ACHN (cell line): ENCODE measurements at regions not wholly inside any gene's neighbourhood (a gene's known extent, or its start where the extent isn't known, plus 50 kb on each side); places are given as distances from the start of the nearest gene placed in this dataset.
A peak's percentile ranks its signal among the peaks of the same experiment; 100 is the strongest.
"Not testable (repeated sequence)": the region's sequence is repeated elsewhere in the genome, so short reads cannot be mapped to it uniquely, and the experiment has no call there.

Source experiments
- DNase-seq: peaks from one replicate; pipeline ENCODE4 v3.0.0-alpha.2; 2015
- in situ Hi-C: cut with HindIII; loops from 2 replicates; pipeline ENCODE4 v1.10.0; 2017; ENCODE audit warnings: low sequenced_read_pairs, low pct_ligation_motif_present, low pct_unique_long_range_greater_than_20kb

DNA sequence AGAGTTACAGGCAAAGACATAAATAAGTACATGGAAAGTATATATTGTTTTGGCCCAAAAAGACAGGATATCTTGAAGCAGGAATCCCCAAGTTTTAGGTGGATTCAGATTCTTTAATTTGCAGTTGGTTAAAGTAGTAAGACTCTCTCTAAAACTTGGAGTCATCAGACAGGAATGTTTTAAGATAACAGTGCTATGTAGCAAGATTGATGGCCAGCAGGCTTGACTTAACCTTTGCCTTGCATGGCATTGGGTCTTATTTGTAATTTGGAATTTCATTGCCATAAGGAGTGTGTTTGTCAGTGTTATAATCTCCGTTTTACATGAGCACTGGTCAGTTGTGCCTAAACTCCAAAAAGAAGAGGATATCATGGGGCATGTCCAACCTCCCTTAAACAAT lies 727.6 kb upstream of the CHRM3 start:
- peak; percentile 31 for DNase-seq
- in situ Hi-C loops = no loop called here

- DNase-seq = no peak
- in situ Hi-C loops = no loop called here
These were observed 732.6 kb upstream of the CHRM3 start for GRCh38 chr1:238653693-238654321.

GRCh38 chr1:238652346-238652968 lies 733.9 kb upstream of the CHRM3 start:
- no peak for DNase-seq
- in situ Hi-C loops = no loop called here

DNA sequence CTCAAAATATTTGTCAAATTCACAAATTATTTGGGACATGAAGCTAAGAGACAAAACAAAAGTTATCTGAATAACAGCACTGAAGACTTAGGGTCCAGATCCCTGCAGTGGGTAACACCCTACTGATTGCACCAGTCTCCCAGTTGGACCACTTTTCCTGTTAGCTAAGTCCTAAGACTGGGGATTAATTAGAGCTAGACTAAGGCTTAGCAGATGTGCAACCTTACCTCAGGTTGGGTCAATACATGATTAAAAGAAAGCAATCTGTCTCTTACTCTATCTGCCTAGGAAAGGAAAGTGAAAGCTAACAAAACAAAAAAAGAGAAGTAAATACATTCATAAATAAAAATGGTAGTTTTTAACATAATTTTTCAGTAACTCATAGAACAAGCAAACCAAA lies 737.2 kb upstream of the CHRM3 start:
- DNase-seq = no peak
- in situ Hi-C loops = no loop called here

DNA sequence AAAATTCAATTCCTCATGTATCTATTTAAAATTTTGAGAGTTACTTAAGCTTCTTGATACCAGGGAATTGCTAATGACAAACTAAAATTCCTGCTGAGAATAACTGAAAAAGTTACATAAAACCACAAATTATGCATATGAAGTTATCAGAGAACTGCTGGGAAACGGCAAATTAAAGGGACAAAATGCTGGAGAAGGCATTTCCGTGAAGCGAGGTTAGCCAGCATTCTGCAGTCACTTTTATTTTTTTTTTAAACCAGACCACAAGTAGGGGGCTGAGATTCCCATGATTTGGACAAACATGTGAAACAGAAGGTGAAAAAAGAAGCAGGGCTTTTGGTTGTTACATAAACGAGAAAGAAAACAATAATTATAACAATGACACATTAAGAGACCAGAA lies 737.6 kb upstream of the CHRM3 start:
- in situ Hi-C loops = no loop called here
- no peak for DNase-seq

GRCh38 chr1:238648296-238648695 lies 738.1 kb upstream of the CHRM3 start:
- no peak for DNase-seq
- in situ Hi-C loops = no loop called here

- DNase-seq = peak; percentile 79
- in situ Hi-C loops = no loop called here
These were observed 738.5 kb upstream of the CHRM3 start for GRCh38 chr1:238647877-238648276.

DNA sequence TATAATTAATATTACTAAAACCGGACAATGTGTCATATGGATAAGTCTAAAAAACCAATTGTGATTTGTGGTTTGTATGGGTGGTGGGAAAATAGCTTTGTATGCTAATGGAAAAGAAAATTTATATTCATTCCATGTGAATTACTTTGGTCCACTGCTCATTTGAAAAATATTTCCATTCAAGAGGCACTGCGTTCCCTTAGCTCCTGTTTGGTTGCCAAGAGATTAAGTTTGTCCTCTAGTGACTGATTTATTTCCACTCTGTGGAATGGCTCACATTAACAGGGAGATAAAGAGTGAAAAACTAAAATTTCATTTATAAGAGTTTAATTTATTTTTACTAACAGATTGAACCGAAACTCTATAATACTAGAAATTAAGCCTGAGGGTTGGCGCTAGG lies 744.1 kb upstream of the CHRM3 start:
- in situ Hi-C loops = no loop called here
- no peak for DNase-seq

DNA sequence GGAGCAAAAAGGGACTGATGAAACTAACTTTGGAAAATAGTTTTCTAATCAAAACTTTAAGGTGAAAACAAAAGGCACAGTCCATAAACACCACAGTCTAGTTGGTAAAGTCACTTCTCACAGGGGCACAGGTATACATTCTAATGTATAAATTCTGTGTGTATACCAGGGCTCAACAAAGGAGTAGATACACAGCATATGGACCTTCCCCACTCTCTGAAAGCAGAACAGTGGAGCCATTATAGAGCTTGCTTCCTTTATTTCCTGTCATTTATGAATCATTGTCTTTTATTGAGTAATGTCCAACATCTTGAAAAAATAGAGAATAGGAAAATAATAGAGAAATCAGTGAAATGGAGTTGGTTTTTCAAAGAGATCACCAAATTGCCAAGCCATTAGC lies 746.5 kb upstream of the CHRM3 start:
- in situ Hi-C loops = no loop called here
- DNase-seq = no peak

- in situ Hi-C loops = no loop called here
- no peak for DNase-seq
These were observed 737.4 kb upstream of the ZP4 start for GRCh38 chr1:238628110-238628509.

DNA sequence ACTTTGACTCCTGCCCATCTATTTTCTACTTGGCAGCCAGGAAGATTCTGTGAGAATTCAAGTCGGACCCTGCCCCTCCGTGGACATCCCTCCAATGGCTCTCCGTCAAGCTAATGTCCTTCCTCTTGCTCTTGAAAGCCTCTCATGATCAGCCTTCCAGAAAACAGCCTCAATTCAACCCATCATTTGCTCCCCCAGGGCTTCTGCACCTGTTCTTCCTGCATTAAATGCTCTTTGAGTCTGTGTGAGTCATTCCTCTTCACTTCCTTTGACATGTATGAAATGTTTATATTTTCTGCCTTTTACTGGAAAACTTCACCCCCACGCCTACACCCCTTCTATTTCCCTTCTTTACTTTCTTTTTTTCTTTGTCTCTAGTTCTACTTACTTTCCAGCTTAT lies 734.1 kb upstream of the ZP4 start:
- in situ Hi-C loops = no loop called here

GRCh38 chr1:238621405-238621804 lies 730.7 kb upstream of the ZP4 start:
- no peak for DNase-seq

More for the DNA sequence above, 734.1 kb upstream of the ZP4 start:
- no peak for DNase-seq

GRCh38 chr1:238619652-238620051 lies 728.9 kb upstream of the ZP4 start:
- no peak for DNase-seq
- in situ Hi-C loops = no loop called here

More at GRCh38 chr1:238621405-238621804, 730.7 kb upstream of the ZP4 start:
- in situ Hi-C loops = no loop called here

DNA sequence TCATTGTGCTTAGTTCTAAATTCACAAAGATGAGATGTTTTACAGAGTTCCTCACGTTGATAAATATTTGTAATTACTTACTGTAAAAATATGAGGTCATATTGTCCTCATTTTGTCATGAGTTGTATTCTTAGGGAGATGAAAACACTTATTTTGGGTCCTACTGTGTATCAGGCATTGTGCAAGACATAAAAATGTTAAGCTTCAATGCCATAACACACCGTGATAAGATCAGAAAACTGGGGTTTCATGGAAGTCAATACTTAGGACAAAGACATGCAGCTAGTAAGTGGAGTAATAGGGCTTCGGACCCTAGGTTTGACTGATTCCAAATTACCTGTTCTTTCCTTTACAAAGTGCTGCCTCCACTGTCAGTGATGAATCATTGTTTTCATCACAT lies 720.7 kb upstream of the ZP4 start:
- no peak for DNase-seq
- in situ Hi-C loops = no loop called here

DNA sequence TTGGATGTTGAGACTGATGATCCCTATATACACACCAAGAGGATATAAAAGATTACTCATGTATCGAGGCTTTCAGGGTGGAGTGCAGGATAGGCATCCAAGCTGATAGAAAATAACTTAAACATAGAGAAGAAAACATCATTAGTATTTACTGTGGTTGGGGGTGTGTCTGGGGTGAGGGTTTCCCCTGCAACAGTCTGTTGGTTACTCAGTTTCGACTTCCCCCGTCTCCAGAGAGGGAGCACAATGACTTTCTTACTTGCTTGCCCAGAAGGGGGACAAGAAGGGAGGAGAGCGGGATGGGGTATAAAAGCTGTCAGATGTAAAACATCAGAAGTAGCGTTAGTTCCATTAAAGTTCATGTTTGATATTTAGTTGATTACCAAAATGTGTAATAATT lies 717.4 kb upstream of the ZP4 start:
- no peak for DNase-seq
- in situ Hi-C loops = no loop called here

DNA sequence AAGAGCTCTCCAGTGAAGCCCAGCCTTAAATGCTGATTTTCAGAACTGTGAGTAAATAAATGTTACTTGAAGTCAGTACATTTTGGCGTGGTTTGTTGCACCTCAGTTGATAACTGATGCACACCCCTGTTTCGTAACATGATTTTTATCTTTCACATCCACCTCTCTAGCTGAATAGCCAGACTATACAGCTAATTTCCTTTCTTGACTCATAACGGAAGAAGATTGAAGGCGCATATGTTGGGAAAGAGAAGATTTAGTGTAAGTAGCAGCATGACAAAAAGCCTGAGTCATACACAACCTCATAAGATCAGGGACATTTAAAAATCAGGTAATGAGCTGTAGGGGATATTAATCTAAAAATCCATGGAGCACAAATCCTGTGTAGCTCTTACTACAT lies 716.2 kb upstream of the ZP4 start:
- no peak for DNase-seq
- in situ Hi-C loops = no loop called here

- DNase-seq = no peak
- in situ Hi-C loops = no loop called here
These were observed 715.7 kb upstream of the ZP4 start for GRCh38 chr1:238606457-238606856.

GRCh38 chr1:238604357-238604756 lies 713.6 kb upstream of the ZP4 start:
- in situ Hi-C loops = no loop called here
- DNase-seq = no peak

DNA sequence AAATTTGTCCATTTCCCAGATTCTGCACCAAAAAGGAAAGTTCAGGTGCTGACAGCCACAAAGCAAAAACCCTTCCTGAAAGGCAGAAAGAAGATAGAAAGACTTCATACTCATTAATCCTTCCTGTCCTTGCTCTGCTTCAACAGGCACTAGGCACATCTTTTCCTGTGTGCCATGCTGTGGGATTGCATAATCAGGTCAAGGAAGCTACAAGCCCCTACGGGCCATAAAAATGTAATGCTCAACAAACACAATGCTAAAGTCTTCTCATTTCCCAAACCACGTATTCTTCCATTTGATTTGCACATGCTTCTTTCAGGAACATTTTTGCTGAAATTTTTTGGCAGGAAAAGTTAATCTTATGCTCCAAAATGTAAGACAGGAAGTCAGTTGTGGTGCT lies 710.9 kb upstream of the ZP4 start:
- DNase-seq, in situ Hi-C loops: not testable (repeated sequence)

DNA sequence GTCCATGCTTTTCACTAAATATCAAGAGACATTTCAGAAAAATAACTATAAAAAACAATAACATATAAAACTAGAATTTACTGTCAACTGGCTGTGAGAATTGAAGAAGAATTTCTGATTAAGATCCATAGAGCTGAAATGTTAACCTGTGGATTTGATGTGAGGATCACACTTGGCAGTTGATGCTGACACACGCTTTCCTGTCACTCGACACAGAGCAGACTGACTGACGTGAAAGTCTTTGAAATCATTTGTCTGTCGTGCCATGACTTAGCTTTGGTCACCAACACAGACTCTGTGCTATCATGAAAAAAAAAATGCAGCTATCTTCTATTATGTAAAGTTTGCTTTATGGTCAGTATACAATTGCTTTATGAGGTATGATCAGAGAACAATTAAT lies 706.0 kb upstream of the ZP4 start:
- DNase-seq = no peak

DNA sequence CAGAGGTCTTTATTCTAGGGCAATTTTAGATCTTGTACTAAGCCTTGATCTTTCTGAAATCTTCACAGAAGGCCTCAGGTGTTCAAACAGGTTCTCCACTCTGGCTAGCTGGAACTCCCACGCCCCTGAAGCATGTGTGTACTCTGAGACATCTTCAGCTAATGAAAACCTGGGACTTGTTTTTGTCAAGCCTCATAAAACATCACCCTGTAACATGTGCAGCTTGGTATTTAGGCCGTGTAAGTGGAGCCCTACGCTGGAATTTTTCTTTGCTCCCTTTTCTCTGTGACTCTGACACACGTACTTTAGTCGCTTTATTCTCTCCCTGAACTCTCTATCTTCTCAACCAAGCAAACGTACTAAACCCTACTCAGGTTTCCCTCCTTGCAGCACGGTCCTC lies 701.9 kb upstream of the ZP4 start:
- in situ Hi-C loops = no loop called here
- no peak for DNase-seq

More for the DNA sequence above, 706.0 kb upstream of the ZP4 start:
- in situ Hi-C loops = no loop called here
